HG03159 (cell line): ENCODE measurements at regions not wholly inside any gene's neighbourhood (a gene's known extent, or its start where the extent isn't known, plus 50 kb on each side); places are given as distances from the start of the nearest gene placed in this dataset.

Experiments used
- ATAC-seq: cut with Tn5 transposase; IDR thresholded peaks from one replicate; pipeline ENCODE4 v1.9.1; 2021; ENCODE audit warnings: mild to moderate bottlenecking, moderate library complexity; ENCODE audit not compliant: unreplicated experiment

- no peak for ATAC-seq
These were observed 279.0 kb downstream of the RRAGC start for GRCh38 chr1:38580594-38580993.

GRCh38 chr1:38579056-38579455 is 280.5 kb downstream of the RRAGC start:
- no peak for ATAC-seq

GRCh38 chr1:38578271-38578951 is 281.2 kb downstream of the RRAGC start:
- no peak for ATAC-seq

GRCh38 chr1:38577937-38578270 is 281.7 kb downstream of the RRAGC start:
- no peak for ATAC-seq

GRCh38 chr1:38577385-38577784 is 282.2 kb downstream of the RRAGC start:
- no peak for ATAC-seq

GRCh38 chr1:38576241-38576640 is 283.3 kb downstream of the RRAGC start:
- no peak for ATAC-seq

- no peak for ATAC-seq
These were observed 287.8 kb downstream of the RRAGC start for GRCh38 chr1:38571726-38572125.

- ATAC-seq, result no peak
These were observed 289.0 kb downstream of the RRAGC start for GRCh38 chr1:38570657-38570975.

GRCh38 chr1:38569932-38570656 is 289.5 kb downstream of the RRAGC start:
- no peak for ATAC-seq

GRCh38 chr1:38568061-38568857 is 291.3 kb downstream of the RRAGC start:
- no peak for ATAC-seq

GRCh38 chr1:38567401-38567800 is 292.2 kb downstream of the RRAGC start:
- ATAC-seq, result no peak

- no peak for ATAC-seq
These were observed 294.5 kb downstream of the RRAGC start for GRCh38 chr1:38565020-38565491.

- no peak for ATAC-seq
These were observed 295.4 kb downstream of the RRAGC start for GRCh38 chr1:38563942-38564735.

- no peak for ATAC-seq
These were observed 297.8 kb downstream of the RRAGC start for GRCh38 chr1:38561725-38562124.

GRCh38 chr1:38561110-38561509 is 298.5 kb downstream of the RRAGC start:
- ATAC-seq, result no peak

- no peak for ATAC-seq
These were observed 299.1 kb downstream of the RRAGC start for GRCh38 chr1:38560457-38560856.

- ATAC-seq, result no peak
These were observed 300.0 kb downstream of the RRAGC start for GRCh38 chr1:38559446-38560165.

GRCh38 chr1:38558500-38559445 is 300.8 kb downstream of the RRAGC start:
- no peak for ATAC-seq

GRCh38 chr1:38558055-38558454 is 301.5 kb downstream of the RRAGC start:
- ATAC-seq, result no peak
